SK-MEL-5 (cell line): ENCODE measurements at regions not wholly inside any gene's neighbourhood (a gene's known extent, or its start where the extent isn't known, plus 50 kb on each side); places are given as distances from the start of the nearest gene placed in this dataset.

ENCODE experiments used
- DNase-seq: peaks from one replicate; pipeline ENCODE4 v3.0.0-alpha.2; 2016; ENCODE audit warnings: low read depth, low spot score
- in situ Hi-C: cut with HindIII; loops from 2 replicates; pipeline ENCODE4 v1.10.0; 2016; ENCODE audit warnings: low sequenced_read_pairs, high pct_unique_total_duplicates, low pct_unique_long_range_greater_than_20kb

DNA sequence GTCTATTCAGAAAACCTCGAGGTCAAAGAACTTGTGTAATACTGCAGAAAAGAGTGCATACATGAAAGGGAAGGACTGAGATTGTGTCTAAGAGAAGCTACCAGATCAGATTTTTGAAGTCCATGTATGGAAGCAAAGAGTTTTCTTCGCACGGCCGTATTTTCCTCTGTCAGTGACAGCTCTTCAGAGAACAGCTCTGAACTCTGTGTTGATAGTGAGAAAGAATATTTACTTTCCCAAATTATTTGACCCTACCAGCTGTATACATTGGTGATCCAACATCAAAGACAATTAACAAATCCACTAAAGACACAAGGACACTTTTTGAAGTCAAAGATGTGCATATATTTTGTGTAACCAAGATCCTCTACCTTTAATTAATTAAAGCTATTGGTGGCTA is 107.8 kb upstream of the PSMD7 start:
- DNase-seq, result no peak
- in situ Hi-C loops, result no loop called here

DNA sequence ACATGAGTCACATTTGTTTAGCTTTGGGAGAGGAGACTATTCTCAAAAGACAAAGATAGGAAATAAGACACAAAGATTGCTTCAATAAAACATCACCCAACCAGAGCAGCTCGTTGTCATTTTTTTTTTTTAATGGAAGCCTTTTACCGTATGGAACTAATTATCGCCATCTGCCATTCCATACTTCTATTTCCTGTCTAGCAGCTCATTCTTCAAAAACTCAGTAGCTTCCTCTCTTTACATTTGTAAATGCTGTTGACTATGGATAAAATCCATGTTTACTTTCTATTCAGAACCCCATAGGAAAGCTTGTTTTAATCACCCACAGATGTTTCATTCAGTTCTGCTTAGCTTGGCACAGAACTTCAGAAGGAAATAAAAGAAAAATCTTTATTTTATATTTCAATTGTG is 110.0 kb upstream of the PSMD7 start:
- DNase-seq, result no peak
- in situ Hi-C loops, result no loop called here

DNA sequence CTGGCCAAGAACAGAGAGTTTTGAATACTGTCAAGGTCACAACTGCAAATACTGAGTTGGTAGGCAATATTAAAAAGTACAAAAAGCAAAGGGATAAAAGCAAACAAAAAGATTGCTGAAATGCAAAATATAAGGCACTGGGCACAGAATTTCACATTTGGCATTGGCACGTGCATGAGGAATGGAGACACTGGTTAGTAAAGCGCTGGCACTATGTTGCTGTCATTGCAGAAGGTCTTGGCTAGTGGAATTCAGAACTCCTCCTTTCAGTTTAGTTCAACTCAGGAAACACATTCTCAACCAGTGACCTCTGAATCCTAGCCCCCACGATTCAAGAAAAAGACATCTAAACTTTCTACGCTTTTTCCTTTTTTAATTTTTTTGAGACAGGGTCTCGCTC is 111.8 kb upstream of the PSMD7 start:
- DNase-seq, result no peak
- in situ Hi-C loops, result no loop called here

DNA sequence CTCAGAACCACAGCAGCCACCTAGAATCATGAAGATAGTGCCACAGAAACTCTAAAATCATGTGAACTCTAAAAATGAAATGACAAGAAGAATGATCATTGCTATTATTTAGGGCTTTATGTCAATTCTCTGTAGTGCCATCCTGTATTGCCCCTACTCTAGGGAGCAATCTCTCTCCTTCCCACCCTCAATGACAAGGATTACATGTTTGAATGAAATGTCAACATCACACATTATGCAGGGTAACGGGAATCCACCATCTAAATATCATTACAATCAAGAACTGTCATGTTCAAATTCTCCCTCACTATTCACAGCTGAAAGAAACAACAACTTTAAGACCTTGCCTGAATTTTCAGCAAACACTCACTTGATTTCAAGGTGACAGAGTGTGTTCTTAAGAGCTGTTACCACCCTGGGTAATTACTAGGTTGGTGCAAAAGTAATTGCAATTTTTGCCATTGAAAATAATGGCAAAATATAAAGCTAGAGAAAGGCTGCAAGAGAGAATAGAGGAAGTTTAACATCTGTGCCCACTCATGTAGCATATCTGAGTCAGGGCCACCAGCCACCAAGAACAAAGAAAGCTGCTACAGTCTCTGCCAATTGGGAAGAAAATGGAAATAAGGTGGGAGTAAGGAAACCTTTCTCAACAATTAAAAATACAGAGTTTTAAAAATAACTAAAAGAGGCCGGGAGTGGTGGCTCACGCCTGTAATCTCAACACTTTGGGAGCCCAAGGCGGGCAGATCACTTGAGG is 112.8 kb upstream of the PSMD7 start:
- DNase-seq, result no peak
- in situ Hi-C loops, result no loop called here

DNA sequence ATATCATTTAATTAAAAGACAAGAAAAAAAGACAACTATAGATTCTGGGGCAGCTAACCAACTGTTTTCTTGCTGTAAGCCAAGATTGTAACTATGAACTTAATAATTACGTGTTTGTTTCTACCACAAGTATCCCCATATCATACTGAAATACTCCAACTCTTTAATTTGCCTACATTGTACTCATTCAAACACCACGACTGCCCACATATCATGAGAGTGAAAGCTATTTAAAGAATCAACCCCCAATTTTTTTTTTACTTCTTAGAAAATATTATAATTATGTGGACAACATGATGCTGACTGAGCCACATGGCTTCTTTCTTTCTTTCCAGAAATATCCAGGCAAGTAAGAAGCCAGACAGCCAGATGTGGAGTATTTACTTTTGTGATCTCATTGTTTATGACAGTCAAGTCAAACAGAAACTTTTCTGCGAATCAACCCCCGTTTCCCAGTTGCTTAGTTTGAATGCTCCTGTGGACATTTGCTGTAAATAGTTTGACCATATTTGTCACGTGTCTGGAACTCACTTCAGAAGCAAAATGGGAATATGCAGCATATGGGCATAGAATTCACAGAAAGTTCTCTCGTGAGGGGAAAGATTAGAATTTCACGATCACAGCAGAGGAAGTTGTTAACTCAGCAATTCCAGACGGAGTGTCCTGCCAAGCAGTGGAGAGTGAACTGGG is 126.8 kb upstream of the PSMD7 start:
- in situ Hi-C loops, result no loop called here
- DNase-seq, result no peak

DNA sequence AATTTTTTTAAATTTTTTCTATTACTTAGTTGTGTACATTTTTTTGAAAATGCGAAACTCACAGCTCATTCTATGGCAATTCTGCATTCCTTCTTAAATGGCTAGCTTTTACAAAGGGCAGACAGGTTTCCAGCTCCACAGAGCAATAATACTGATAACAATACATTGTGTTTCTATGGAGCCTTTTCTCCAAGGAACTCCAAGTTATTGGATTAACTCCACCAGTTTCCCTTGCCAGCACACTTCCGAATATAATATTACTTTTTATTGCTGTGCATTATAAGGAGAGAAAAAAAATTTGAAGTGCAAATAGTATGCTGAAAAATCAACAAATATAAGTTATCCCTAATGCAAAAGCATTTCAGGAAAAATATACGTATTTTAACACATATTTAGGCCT is 127.5 kb upstream of the PSMD7 start:
- DNase-seq, result no peak
- in situ Hi-C loops, result no loop called here

DNA sequence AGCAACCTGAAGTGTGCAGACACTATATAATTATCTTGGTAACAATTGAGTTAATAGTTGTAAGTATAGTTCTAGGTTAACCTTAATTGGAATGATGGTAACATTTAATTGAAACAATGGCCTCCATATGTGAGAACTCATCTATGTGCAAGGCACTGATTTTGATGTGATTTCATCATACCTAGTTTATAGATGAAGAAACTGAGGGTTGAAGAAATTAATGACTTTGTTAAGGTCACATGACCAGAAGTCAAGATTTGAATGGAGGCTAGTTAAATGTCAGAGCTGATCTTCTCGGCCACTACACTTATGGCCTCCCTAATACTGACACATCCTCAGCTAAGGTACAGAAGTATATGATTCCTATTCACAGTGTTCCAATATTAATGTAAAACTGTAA is 128.2 kb upstream of the PSMD7 start:
- in situ Hi-C loops, result no loop called here
- DNase-seq, result no peak

DNA sequence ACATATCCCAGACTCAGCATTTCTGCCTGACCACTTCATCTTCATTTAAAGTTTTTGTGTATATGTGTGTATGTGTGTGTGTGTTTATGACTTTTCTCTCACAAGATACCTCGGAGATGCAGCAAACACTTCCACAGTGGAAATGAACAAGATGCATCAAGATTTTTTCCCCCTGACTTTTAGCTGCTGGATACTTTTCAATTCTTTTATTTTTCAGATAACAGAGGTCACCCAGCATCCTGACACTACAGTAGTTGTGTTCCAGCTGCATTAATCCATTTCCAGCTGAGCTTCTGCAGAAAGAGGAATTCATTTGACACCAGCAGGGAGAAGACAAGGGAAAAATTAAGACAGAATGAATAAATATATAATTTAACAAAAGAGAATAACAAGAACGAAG is 130.2 kb upstream of the PSMD7 start:
- in situ Hi-C loops, result no loop called here
- DNase-seq, result no peak

DNA sequence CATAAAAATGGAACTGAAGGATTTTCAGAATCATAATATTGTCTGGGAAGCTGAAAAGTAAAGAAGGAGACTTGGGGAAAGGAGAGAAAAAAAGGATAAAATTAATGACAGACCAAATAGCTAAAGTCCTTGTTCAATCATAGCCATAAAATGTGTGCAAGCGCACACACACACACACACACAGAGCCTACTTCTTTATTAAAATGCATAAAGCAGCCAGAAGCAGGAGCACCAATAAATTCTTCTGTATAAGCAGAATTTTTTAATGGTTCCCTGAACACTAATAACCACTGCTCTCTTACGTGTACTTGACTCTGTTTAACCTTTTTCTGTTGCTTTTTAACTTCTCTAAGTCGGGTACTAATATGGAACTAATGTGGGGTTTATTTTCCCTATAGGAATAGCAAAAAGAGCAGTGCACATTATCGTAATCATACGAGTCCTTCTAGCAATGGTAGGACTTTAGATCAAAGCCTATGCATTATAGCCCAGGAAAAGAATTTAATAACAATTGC is 131.0 kb upstream of the PSMD7 start:
- in situ Hi-C loops, result no loop called here
- no peak for DNase-seq

DNA sequence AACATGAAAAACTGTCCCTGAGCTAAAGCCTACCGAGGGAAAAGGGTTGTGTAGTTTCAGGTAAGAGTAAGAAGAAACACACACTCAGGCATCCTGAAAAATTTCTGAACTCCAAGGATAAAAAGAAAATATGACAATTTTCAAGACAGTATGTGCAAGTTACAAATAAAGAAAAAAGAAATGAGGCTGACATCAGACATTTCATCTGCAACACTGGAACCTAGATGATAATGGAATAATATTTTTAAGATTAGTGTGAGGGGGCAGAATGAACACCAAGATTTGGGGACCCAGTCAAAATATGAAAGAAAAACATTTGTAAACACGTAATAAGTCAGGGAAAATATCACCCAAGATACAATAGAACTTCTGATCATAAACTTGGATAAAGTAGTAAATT is 135.9 kb upstream of the PSMD7 start:
- in situ Hi-C loops, result no loop called here
- no peak for DNase-seq

DNA sequence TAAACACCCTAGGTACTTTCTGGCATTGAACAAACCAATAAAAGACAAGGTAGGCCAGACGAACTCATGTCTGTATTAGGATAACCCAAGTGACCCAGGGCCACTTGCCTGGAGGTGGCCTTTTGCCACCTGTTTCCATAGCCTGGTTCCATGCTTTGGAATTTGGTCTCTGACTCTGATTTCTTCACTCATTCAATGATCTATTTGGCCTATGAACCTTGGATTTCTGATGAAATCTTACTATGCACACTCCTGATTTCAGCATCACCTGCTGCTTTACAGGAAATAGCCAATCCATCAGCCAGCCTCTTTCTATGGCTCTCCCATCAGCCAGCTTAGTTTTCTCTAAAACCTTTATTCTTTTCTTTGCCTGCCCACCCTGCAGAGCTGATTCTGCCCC is 142.8 kb upstream of the PSMD7 start:
- in situ Hi-C loops, result no loop called here
- no peak for DNase-seq

DNA sequence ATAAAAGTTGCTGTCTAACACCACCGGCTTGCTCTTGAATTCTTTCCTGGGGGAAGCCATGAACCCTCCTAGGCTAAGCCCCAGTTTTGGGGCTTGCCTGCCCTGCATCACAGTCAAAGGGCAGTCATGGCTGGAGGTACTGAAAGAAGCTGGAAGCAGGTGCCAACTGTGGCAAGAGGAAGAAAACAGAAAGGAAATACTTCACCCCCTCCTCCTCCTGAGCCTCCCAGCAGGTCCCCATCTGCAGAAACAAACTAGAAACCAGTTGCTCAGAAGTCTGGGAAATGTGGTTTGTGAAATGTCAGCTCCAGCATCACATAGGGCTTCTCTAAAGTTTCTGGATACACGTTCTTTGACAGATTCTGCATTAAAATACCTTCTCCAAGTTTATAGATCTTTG is 150.0 kb upstream of the PSMD7 start:
- no peak for DNase-seq
- in situ Hi-C loops, result no loop called here

DNA sequence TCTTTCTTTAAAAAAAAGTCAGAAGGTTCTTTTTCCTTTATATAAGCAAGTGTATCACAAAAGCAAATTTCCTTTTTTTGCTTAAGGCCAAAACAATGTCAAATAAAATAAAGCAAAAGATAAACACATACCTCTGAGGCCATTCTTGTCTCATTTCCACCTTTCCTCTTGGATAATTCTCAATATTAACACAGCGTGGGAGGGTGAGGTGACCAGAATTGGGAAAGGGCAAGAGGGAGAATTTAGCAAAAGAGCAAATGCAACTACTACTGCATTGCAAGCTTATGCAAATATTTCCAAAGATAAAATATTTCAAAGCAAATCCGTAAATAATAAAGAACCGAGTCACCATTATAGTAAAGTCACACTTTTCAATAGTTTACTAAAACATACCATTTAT is 153.4 kb upstream of the PSMD7 start:
- in situ Hi-C loops, result no loop called here
- no peak for DNase-seq

DNA sequence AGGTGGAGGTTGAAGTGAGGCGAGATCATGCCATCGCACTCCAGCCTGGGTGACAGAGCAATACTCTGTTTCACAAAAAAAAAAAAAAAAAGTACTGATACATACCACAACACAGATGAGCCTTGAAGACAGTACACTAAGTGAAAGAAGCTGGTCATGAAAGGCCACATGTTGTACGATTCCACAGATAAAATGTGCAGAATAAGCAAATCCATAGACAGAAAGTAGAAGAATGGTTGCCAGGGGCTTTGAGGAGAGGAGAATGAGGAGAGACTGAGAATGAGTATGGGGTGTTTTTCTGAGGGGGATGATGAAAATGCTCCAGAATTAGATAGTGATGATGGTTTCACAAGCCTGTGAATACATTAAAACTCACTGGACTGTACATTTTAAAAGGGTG is 155.6 kb upstream of the PSMD7 start:
- in situ Hi-C loops, result no loop called here

DNA sequence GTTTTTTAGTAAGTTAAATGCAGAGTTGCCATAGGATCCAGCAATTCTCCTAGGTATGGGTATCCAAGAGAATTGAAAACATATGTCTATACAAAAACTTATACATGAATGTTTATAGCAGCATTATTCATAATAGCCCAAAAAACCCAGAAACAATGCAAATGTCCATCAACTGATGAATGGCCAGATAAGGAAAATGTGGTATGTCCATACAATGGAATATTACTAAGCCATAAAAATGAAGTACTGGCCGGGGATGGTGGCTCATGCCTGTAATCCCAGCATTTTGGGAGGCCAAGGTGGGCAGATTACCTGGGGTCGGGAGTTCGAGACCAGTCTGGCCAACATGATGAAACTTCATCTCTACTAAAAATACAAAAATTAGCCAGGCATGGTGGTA is 156.1 kb upstream of the PSMD7 start:
- in situ Hi-C loops, result no loop called here
- no peak for DNase-seq

More for the DNA sequence above, 155.6 kb upstream of the PSMD7 start:
- DNase-seq, result no peak

DNA sequence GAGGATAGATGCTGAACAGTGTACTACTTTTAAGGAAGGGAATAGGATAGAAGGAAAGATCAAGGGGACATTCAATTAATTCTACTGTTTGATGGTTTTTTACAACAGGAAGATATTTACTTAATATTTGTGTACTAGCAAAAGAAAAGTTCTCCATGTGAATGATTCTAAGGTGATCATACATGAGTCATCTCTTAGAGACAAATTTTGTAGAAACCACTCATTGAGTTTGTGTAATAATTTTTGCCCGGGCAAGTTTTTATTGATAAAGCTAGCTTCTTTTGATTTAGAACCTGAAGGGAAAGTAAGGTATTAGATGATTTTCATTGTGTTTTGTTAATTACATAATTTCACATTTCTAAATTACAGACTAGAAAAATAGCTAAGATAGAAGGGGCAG is 172.8 kb upstream of the PSMD7 start:
- DNase-seq, result no peak
- in situ Hi-C loops, result no loop called here

DNA sequence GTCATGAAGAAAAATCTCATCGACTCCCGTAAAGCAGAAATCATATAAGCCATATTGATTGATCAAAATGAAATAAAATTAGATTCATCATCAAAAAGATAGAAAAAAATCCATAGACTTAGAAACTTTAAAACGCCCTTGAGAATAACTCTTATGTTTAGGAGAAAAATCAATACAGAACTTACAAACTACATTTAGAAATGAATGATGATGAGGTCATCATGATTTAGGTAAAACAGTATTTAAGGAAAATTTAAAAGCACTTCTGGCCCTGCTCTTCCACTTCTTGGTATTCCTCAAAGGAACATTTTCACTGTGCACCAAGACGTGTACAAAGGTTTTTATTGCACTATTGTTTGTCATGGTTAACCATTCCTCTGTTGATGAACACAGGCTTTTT is 173.4 kb upstream of the PSMD7 start:
- no peak for DNase-seq
- in situ Hi-C loops, result no loop called here

DNA sequence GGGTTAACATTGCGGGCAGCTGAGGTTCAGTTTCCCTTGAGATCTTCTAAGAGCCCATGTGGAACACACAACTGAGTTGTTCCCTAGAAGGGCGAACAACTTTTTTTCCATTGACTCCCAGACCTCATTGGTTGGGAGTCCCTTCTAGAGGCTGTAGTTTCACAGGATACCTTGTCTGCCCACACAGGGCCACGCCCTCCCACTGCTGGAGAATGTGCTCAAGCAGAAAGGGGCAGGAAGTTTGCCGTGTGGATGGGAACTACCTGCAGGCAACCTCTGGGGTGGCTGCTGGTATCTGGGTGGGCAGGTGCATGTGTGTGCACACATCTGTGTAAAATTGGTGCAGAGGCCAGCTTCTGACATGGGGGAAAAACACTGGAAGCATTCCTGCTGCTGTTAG is 178.8 kb upstream of the PSMD7 start:
- DNase-seq, result no peak
- in situ Hi-C loops, result no loop called here

DNA sequence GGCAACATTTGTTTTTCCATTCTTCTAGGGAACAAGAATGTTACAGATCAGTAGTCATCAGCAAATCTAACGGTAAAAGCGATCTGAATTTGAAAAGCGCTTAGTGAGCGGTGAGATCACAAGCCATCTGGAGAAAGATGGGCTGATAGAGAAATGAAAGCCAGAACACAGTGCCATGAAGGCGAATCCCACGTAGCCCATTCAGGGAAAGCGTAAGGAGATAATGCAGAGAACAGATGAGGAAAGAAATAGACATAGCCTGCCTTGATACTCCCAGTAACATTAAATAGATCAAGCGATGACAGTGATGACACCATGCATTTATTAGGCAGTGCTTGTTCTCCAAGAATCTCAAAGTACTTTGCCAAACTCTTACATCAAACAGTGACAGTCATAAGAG is 183.1 kb upstream of the PSMD7 start:
- in situ Hi-C loops, result no loop called here
- no peak for DNase-seq
